ENCODE measurements at regions not wholly inside any gene's neighbourhood (a gene's known extent, or its start where the extent isn't known, plus 50 kb on each side); places are given as distances from the start of the nearest gene placed in this dataset.

GRCh38 chr14:21993070-21993469 lies 319.5 kb upstream of the OR4E1 start:
- intact Hi-C loops (cut with DNase I; ENCODE audit: low total_unique reads): no loop called here
- Histone ChIP-seq H3K27ac (no peak overlapping the region), H3K9me3 (no peaks in the 10 kb centered on the region), H3K27me3 (no peaks in the 10 kb centered on the region), H3K4me1 (no peaks in the 10 kb centered on the region), H3K36me3 (ENCODE audit: low read depth, missing control alignments) (no peaks in the 10 kb centered on the region), H3K4me3 (no peak overlapping the region)
- WGBS, 2 donors: 75 to 81% methylated on average over 5 of the region's 5 CpGs
- no peak for DNase-seq
- TF ChIP-seq CTCF (IDR thresholded peaks at IDR 0.05) (no peak), POLR2A (IDR thresholded peaks at IDR 0.05) (no peak)

GRCh38 chr14:21991130-21991529 lies 317.5 kb upstream of the OR4E1 start:
- intact Hi-C loops (cut with DNase I; ENCODE audit: low total_unique reads): no loop called here
- H3K27ac ChIP-seq: no peak overlapping the region

GRCh38 chr14:21990116-21990515 lies 316.5 kb upstream of the OR4E1 start:
- TF ChIP-seq POLR2A (IDR thresholded peaks at IDR 0.05) (no peak), CTCF (IDR thresholded peaks at IDR 0.05) (peak in 1 of 3 experiments; percentile 42)
- no peak overlapping the region for H3K27ac ChIP-seq
- no peaks in the 10 kb centered on the region for H3K4me1 ChIP-seq
- no peak for DNase-seq
- H3K4me3 ChIP-seq: no peak overlapping the region
- no peaks in the 10 kb centered on the region for H3K27me3 ChIP-seq
- H3K9me3 ChIP-seq: no peaks in the 10 kb centered on the region
- 44 to 52% methylated on average over 2 of the region's 2 CpGs for WGBS, 2 donors
- no peaks in the 10 kb centered on the region for H3K36me3 ChIP-seq (ENCODE audit: low read depth, missing control alignments)
- intact Hi-C loops (cut with DNase I; ENCODE audit: low total_unique reads): no loop called here

More at GRCh38 chr14:21991130-21991529, 317.5 kb upstream of the OR4E1 start:
- no peaks in the 10 kb centered on the region for H3K36me3 ChIP-seq (ENCODE audit: low read depth, missing control alignments)
- no peaks in the 10 kb centered on the region for H3K9me3 ChIP-seq
- TF ChIP-seq POLR2A (IDR thresholded peaks at IDR 0.05) (no peak), CTCF (IDR thresholded peaks at IDR 0.05) (no peak)
- no peak overlapping the region for H3K4me3 ChIP-seq
- no peaks in the 10 kb centered on the region for H3K4me1 ChIP-seq
- H3K27me3 ChIP-seq: no peaks in the 10 kb centered on the region
- DNase-seq: no peak
- WGBS, 2 donors: 73 to 78% methylated on average over 2 of the region's 2 CpGs

- TF ChIP-seq CTCF (IDR thresholded peaks at IDR 0.05) (no peak), POLR2A (IDR thresholded peaks at IDR 0.05) (no peak)
- H3K4me1 ChIP-seq: no peaks in the 10 kb centered on the region
- no peaks in the 10 kb centered on the region for H3K9me3 ChIP-seq
- no peak overlapping the region for H3K27ac ChIP-seq
- H3K36me3 ChIP-seq (ENCODE audit: low read depth, missing control alignments): no peaks in the 10 kb centered on the region
- intact Hi-C loops (cut with DNase I; ENCODE audit: low total_unique reads): no loop called here
- no peak for DNase-seq
- no peak overlapping the region for H3K4me3 ChIP-seq
- 53 to 75% methylated on average over 7 of the region's 7 CpGs for WGBS, 2 donors
- H3K27me3 ChIP-seq: no peaks in the 10 kb centered on the region
These were observed 315.5 kb upstream of the OR4E1 start for GRCh38 chr14:21989090-21989489.

GRCh38 chr14:21988413-21988812 lies 314.8 kb upstream of the OR4E1 start:
- no peak for DNase-seq
- Histone ChIP-seq H3K27me3 (no peaks in the 10 kb centered on the region), H3K27ac (no peak overlapping the region), H3K36me3 (ENCODE audit: low read depth, missing control alignments) (no peaks in the 10 kb centered on the region), H3K9me3 (no peaks in the 10 kb centered on the region), H3K4me1 (no peaks in the 10 kb centered on the region), H3K4me3 (no peak overlapping the region)
- TF ChIP-seq CTCF (IDR thresholded peaks at IDR 0.05): no peak
- no peak for TF ChIP-seq POLR2A (IDR thresholded peaks at IDR 0.05)
- intact Hi-C loops (cut with DNase I; ENCODE audit: low total_unique reads): no loop called here
- 78 to 84% methylated on average over 1 of the region's 1 CpG for WGBS, 2 donors
